HepG2 (cell line): ENCODE measurements at regions not wholly inside any gene's neighbourhood (a gene's known extent, or its start where the extent isn't known, plus 50 kb on each side); places are given as distances from the start of the nearest gene placed in this dataset.

Experiments
- ATF6 ChIP-seq: sonication (generic); formaldehyde crosslinking; conservative IDR thresholded peaks from 2 replicates; pipeline ENCODE4 v1.4.0; 2020; ENCODE audit warnings: missing genetic modification reagents
- CC2D1A ChIP-seq: sonication (generic); formaldehyde crosslinking; IDR thresholded peaks from 2 replicates; pipeline ENCODE4 v1.8.1; 2023; ENCODE audit warnings: mild to moderate bottlenecking, missing genetic modification reagents
- ELF1 ChIP-seq: sonication (generic); formaldehyde crosslinking; IDR thresholded peaks from 2 replicates; pipeline ENCODE4 v1.4.0; 2020; ENCODE audit warnings: missing genetic modification reagents
- KAT2B ChIP-seq: fragments of 150-350 bp; IDR thresholded peaks from 2 replicates; pipeline ENCODE4 v1.6.1; 2014; ENCODE audit warnings: low read depth, low read length, borderline replicate concordance
- NFRKB ChIP-seq: fragments of 450-650 bp; IDR thresholded peaks from 2 replicates; pipeline ENCODE4 v1.6.1; 2017
- SRSF1 ChIP-seq: fragments of 200-400 bp; formaldehyde crosslinking; optimal IDR thresholded peaks from 2 replicates; pipeline ENCODE3; 2017; ENCODE audit warnings: mild to moderate bottlenecking, low read depth, low read length, moderate library complexity
- TCF7L2 ChIP-seq: IDR thresholded peaks from 2 replicates; pipeline ENCODE4 v1.6.1; 2011; ENCODE audit warnings: mild to moderate bottlenecking, low read depth, low read length, moderate library complexity
- ZNF251 ChIP-seq: sonication (generic); formaldehyde crosslinking; IDR thresholded peaks from 2 replicates; pipeline ENCODE4 v1.9.0; 2021; ENCODE audit warnings: mild to moderate bottlenecking, missing genetic modification reagents
- ZNF34 ChIP-seq: sonication (generic); formaldehyde crosslinking; IDR thresholded peaks from 2 replicates; pipeline ENCODE4 v1.4.0; 2020; ENCODE audit warnings: mild to moderate bottlenecking, missing genetic modification reagents, borderline replicate concordance
- ZNF501 ChIP-seq: sonication (generic); formaldehyde crosslinking; IDR thresholded peaks from 2 replicates; pipeline ENCODE4 v1.5.1; 2020; ENCODE audit warnings: mild to moderate bottlenecking, moderate library complexity, missing genetic modification reagents
- ZNF562 ChIP-seq: sonication (generic); formaldehyde crosslinking; IDR thresholded peaks from 2 replicates; pipeline ENCODE4 v1.8.0; 2022; ENCODE audit warnings: missing genetic modification reagents, borderline replicate concordance
- ZNF687 ChIP-seq: sonication (generic); formaldehyde crosslinking; IDR thresholded peaks from 2 replicates; pipeline ENCODE4 v1.5.1; 2020; ENCODE audit warnings: mild to moderate bottlenecking, missing genetic modification reagents, moderate library complexity
- ZNF788 ChIP-seq: sonication (generic); formaldehyde crosslinking; IDR thresholded peaks from 2 replicates; pipeline ENCODE4 v1.5.0; 2020; ENCODE audit warnings: mild to moderate bottlenecking, missing genetic modification reagents, borderline replicate concordance

- TF ChIP-seq ZNF34 (CRISPR knock-in tag) (no peak), KAT2B (no peak), ZNF788 (CRISPR knock-in tag) (peak; percentile 95; the same call in 1 of the 2 replicates), ELF1 (no peak), NFRKB (no peak), CC2D1A (no peak), ZNF251 (no peak), ZNF687 (CRISPR knock-in tag) (peak; percentile 75), SRSF1 (no peak), ZNF562 (no peak), TCF7L2 (no peak), ATF6 (CRISPR knock-in tag) (no peak), ZNF501 (CRISPR knock-in tag) (peak; percentile 60)
Observed at GRCh38 chr15:100715571-100716455, 113.4 kb downstream of the ASB7 start (continued).
